ENCODE measurements at regions not wholly inside any gene's neighbourhood (a gene's known extent, or its start where the extent isn't known, plus 50 kb on each side); places are given as distances from the start of the nearest gene placed in this dataset.
"Not testable (repeated sequence)": the region's sequence is repeated elsewhere in the genome, so short reads cannot be mapped to it uniquely, and the experiment has no call there.

DNA sequence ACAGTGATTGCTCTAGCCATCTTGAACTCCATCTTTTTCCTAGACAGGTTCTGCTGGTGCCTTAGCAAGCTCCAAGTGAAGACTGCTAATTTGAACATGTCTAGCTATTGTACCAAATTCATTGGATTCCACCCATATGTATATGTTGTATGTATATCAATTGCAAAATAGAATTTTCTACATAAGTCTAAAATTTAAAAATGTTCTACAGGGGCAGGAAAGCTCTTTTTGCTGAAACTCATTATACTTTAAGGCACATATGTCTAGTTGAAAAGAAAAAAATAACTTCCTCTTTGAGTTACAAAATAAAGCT is 845.3 kb downstream of the MCTP2 start:
- Histone ChIP-seq H3K36me3 (ENCODE audit: control insufficient read depth, insufficient read depth, low read length) (no peaks in the 10 kb centered on the region), H2AFZ (ENCODE audit: low read length) (no peak overlapping the region), H3K27me3 (ENCODE audit: control insufficient read depth, insufficient read depth, low read length) (no peaks in the 10 kb centered on the region), H3K27ac (ENCODE audit: insufficient read depth, low read length) (no peak overlapping the region), H4K20me1 (ENCODE audit: control insufficient read depth, extremely low read depth, insufficient read depth, low read length) (no peaks in the 10 kb centered on the region), H3K4me1 (ENCODE audit: control insufficient read depth, extremely low read depth, insufficient read depth, low read length) (no peaks in the 10 kb centered on the region), H3K79me2 (ENCODE audit: control insufficient read depth, insufficient read depth, low read length) (no peaks in the 10 kb centered on the region), H3K9me3 (ENCODE audit: control insufficient read depth, insufficient read depth, low read depth, low read length) (no peaks in the 10 kb centered on the region), H3K9ac (ENCODE audit: insufficient read depth, low read length) (no peak overlapping the region), H3K4me2 (ENCODE audit: extremely low read depth, insufficient read depth, low read length) (no peak overlapping the region), H3K4me3 (replicated peaks in 1 of 4; ENCODE audit: control extremely low read depth in 1 of 4, insufficient read depth in 1 of 4, low read depth in 3 of 4, low read length in 4 of 4) (no peak overlapping the region)
- DNase-seq (ENCODE audit: low read depth in 2 of 2) = no peak
- TF ChIP-seq, protein P1, sequence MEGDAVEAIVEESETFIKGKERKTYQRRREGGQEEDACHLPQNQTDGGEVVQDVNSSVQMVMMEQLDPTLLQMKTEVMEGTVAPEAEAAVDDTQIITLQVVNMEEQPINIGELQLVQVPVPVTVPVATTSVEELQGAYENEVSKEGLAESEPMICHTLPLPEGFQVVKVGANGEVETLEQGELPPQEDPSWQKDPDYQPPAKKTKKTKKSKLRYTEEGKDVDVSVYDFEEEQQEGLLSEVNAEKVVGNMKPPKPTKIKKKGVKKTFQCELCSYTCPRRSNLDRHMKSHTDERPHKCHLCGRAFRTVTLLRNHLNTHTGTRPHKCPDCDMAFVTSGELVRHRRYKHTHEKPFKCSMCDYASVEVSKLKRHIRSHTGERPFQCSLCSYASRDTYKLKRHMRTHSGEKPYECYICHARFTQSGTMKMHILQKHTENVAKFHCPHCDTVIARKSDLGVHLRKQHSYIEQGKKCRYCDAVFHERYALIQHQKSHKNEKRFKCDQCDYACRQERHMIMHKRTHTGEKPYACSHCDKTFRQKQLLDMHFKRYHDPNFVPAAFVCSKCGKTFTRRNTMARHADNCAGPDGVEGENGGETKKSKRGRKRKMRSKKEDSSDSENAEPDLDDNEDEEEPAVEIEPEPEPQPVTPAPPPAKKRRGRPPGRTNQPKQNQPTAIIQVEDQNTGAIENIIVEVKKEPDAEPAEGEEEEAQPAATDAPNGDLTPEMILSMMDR (conservative IDR thresholded peaks at IDR 0.05 in 1 of 2, IDR thresholded peaks at IDR 0.05 in 1 of 2; ENCODE audit: low read depth in 1 of 2, low read length in 2 of 2) = no peak
- no peak for TF ChIP-seq EZH2 (IDR thresholded peaks at IDR 0.05; ENCODE audit: low read length, missing control alignments)

GRCh38 chr15:95078003-95078402 is 846.6 kb downstream of the MCTP2 start:
- TF ChIP-seq EZH2 (IDR thresholded peaks at IDR 0.05; ENCODE audit: low read length, missing control alignments) = no peak
- TF ChIP-seq, protein P1 (conservative IDR thresholded peaks at IDR 0.05 in 1 of 2, IDR thresholded peaks at IDR 0.05 in 1 of 2; ENCODE audit: low read depth in 1 of 2, low read length in 2 of 2) = no peak
- no peaks in the 10 kb centered on the region for H3K36me3 ChIP-seq (ENCODE audit: control insufficient read depth, insufficient read depth, low read length)
- H3K4me1 ChIP-seq (ENCODE audit: control insufficient read depth, extremely low read depth, insufficient read depth, low read length) = no peaks in the 10 kb centered on the region
- H2AFZ ChIP-seq (ENCODE audit: low read length) = no peak overlapping the region
- no peaks in the 10 kb centered on the region for H4K20me1 ChIP-seq (ENCODE audit: control insufficient read depth, extremely low read depth, insufficient read depth, low read length)
- no peak overlapping the region for H3K4me3 ChIP-seq (replicated peaks in 1 of 4; ENCODE audit: control extremely low read depth in 1 of 4, insufficient read depth in 1 of 4, low read depth in 3 of 4, low read length in 4 of 4)
- peak in 1 of 2 donors; percentile 10 for DNase-seq (ENCODE audit: low read depth in 2 of 2)
- H3K79me2 ChIP-seq (ENCODE audit: control insufficient read depth, insufficient read depth, low read length) = no peaks in the 10 kb centered on the region
- no peaks in the 10 kb centered on the region for H3K27me3 ChIP-seq (ENCODE audit: control insufficient read depth, insufficient read depth, low read length)
- H3K9me3 ChIP-seq (ENCODE audit: control insufficient read depth, insufficient read depth, low read depth, low read length) = no peaks in the 10 kb centered on the region
- H3K9ac ChIP-seq (ENCODE audit: insufficient read depth, low read length) = no peak overlapping the region
- no peak overlapping the region for H3K27ac ChIP-seq (ENCODE audit: insufficient read depth, low read length)
- no peak overlapping the region for H3K4me2 ChIP-seq (ENCODE audit: extremely low read depth, insufficient read depth, low read length)

DNA sequence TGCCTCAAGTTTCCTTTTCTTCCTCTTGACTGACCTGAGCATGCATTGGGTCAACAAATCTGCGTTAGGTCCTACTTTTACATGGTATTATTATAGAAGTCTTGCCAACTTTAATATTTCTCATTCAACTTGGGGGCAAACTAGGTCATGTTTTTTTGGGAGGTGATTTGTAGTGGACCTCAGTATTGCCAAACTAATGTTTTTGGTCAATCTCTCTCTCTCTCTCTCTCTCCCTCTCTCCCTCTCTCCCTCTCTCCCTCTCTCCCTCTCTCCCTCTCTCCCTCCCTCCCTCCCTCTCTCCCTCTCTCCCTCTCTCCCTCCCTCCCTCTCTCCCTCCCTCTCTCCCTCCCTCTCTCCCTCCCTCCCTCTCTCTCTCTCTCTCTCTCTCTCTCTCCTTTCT is 848.9 kb downstream of the MCTP2 start:
- DNase-seq (ENCODE audit: low read depth in 2 of 2); H2AFZ ChIP-seq (ENCODE audit: low read length); H3K36me3 ChIP-seq (ENCODE audit: control insufficient read depth, insufficient read depth, low read length); H4K20me1 ChIP-seq (ENCODE audit: control insufficient read depth, extremely low read depth, insufficient read depth, low read length); H3K79me2 ChIP-seq (ENCODE audit: control insufficient read depth, insufficient read depth, low read length); H3K4me3 ChIP-seq (replicated peaks in 1 of 4; ENCODE audit: control extremely low read depth in 1 of 4, insufficient read depth in 1 of 4, low read depth in 3 of 4, low read length in 4 of 4); H3K27me3 ChIP-seq (ENCODE audit: control insufficient read depth, insufficient read depth, low read length); H3K9me3 ChIP-seq (ENCODE audit: control insufficient read depth, insufficient read depth, low read depth, low read length); H3K4me1 ChIP-seq (ENCODE audit: control insufficient read depth, extremely low read depth, insufficient read depth, low read length); H3K27ac ChIP-seq (ENCODE audit: insufficient read depth, low read length); H3K9ac ChIP-seq (ENCODE audit: insufficient read depth, low read length); H3K4me2 ChIP-seq (ENCODE audit: extremely low read depth, insufficient read depth, low read length): not testable (repeated sequence)

DNA sequence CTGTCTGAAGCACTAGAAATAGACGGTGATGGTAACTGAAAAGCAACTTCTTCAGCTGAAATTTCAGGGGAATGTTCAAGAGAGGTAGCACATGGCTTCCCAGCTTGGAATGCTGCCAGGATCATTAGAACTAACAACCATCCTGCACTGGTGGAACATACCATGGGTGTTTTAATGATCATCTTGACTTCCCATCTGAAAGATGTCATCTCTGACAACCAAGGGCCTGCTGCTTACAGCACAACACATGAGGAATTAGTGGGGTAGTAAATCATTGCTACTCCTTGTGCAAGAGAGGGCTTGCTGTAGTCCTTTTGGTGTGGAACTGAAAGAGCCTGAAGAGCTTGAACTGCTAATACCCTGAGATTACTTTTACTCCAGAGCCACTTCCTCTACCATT is 853.7 kb downstream of the MCTP2 start:
- H4K20me1 ChIP-seq (ENCODE audit: control insufficient read depth, extremely low read depth, insufficient read depth, low read length) = no peaks in the 10 kb centered on the region
- no peak overlapping the region for H3K4me2 ChIP-seq (ENCODE audit: extremely low read depth, insufficient read depth, low read length)
- H3K4me1 ChIP-seq (ENCODE audit: control insufficient read depth, extremely low read depth, insufficient read depth, low read length) = no peaks in the 10 kb centered on the region
- DNase-seq (ENCODE audit: low read depth in 2 of 2) = peak in 1 of 2 donors; percentile 27
- H3K79me2 ChIP-seq (ENCODE audit: control insufficient read depth, insufficient read depth, low read length) = no peaks in the 10 kb centered on the region
- H3K9ac ChIP-seq (ENCODE audit: insufficient read depth, low read length) = no peak overlapping the region
- no peak overlapping the region for H3K4me3 ChIP-seq (replicated peaks in 1 of 4; ENCODE audit: control extremely low read depth in 1 of 4, insufficient read depth in 1 of 4, low read depth in 3 of 4, low read length in 4 of 4)
- no peaks in the 10 kb centered on the region for H3K36me3 ChIP-seq (ENCODE audit: control insufficient read depth, insufficient read depth, low read length)
- H2AFZ ChIP-seq (ENCODE audit: low read length) = no peak overlapping the region
- TF ChIP-seq, protein P1 (conservative IDR thresholded peaks at IDR 0.05 in 1 of 2, IDR thresholded peaks at IDR 0.05 in 1 of 2; ENCODE audit: low read depth in 1 of 2, low read length in 2 of 2) = no peak
- no peak for TF ChIP-seq EZH2 (IDR thresholded peaks at IDR 0.05; ENCODE audit: low read length, missing control alignments)
- no peaks in the 10 kb centered on the region for H3K27me3 ChIP-seq (ENCODE audit: control insufficient read depth, insufficient read depth, low read length)
- no peak overlapping the region for H3K27ac ChIP-seq (ENCODE audit: insufficient read depth, low read length)
- H3K9me3 ChIP-seq (ENCODE audit: control insufficient read depth, insufficient read depth, low read depth, low read length) = no peaks in the 10 kb centered on the region

Data from fibroblast of lung (primary cell).